ENCODE measurements at regions not wholly inside any gene's neighbourhood (a gene's known extent, or its start where the extent isn't known, plus 50 kb on each side); places are given as distances from the start of the nearest gene placed in this dataset.
"Not testable (repeated sequence)": the region's sequence is repeated elsewhere in the genome, so short reads cannot be mapped to it uniquely, and the experiment has no call there.

DNA sequence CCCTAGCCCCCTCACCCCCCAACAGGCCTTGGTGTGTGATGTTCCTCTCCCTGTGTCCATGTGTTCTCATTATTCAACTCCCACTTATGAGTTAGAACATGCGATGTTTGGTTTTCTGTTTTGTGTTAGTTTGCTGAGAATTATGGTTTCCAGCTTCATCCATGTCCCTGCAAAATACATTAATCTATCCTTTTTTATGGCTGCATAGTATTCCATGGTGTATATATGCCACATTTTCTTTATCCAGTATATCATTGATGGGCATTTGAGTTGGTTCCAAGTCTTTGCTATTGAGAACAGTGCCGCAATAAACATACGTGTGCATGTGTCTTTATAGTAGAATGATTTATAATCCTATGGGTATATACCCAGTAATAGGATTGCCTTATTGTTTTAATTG, 120.2 kb upstream of the MB21D2 start:
- not testable (repeated sequence) for TF ChIP-seq CTCF (IDR thresholded peaks at IDR 0.05); EMX1 (CRISPR knock-in tag; IDR thresholded peaks at IDR 0.05); MYBL2 (CRISPR knock-in tag; IDR thresholded peaks at IDR 0.05); GABPB1 (CRISPR knock-in tag; IDR thresholded peaks at IDR 0.05); TEAD4 (CRISPR knock-in tag; IDR thresholded peaks at IDR 0.05); CREB1 (CRISPR knock-in tag; IDR thresholded peaks at IDR 0.05)
- TF ChIP-seq, protein P1, sequence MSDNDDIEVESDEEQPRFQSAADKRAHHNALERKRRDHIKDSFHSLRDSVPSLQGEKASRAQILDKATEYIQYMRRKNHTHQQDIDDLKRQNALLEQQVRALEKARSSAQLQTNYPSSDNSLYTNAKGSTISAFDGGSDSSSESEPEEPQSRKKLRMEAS (CRISPR knock-in tag; IDR thresholded peaks at IDR 0.05), result not testable (repeated sequence)
- TF ChIP-seq, protein P2, sequence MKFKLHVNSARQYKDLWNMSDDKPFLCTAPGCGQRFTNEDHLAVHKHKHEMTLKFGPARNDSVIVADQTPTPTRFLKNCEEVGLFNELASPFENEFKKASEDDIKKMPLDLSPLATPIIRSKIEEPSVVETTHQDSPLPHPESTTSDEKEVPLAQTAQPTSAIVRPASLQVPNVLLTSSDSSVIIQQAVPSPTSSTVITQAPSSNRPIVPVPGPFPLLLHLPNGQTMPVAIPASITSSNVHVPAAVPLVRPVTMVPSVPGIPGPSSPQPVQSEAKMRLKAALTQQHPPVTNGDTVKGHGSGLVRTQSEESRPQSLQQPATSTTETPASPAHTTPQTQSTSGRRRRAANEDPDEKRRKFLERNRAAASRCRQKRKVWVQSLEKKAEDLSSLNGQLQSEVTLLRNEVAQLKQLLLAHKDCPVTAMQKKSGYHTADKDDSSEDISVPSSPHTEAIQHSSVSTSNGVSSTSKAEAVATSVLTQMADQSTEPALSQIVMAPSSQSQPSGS (CRISPR knock-in tag; IDR thresholded peaks at IDR 0.05; ENCODE audit: borderline replicate concordance, low read depth), result not testable (repeated sequence)
- TF ChIP-seq, protein P3, sequence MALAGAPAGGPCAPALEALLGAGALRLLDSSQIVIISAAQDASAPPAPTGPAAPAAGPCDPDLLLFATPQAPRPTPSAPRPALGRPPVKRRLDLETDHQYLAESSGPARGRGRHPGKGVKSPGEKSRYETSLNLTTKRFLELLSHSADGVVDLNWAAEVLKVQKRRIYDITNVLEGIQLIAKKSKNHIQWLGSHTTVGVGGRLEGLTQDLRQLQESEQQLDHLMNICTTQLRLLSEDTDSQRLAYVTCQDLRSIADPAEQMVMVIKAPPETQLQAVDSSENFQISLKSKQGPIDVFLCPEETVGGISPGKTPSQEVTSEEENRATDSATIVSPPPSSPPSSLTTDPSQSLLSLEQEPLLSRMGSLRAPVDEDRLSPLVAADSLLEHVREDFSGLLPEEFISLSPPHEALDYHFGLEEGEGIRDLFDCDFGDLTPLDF (CRISPR knock-in tag; IDR thresholded peaks at IDR 0.05), result not testable (repeated sequence)
